DOHH2 (cell line): ENCODE measurements at regions not wholly inside any gene's neighbourhood (a gene's known extent, or its start where the extent isn't known, plus 50 kb on each side); places are given as distances from the start of the nearest gene placed in this dataset.
"Not testable (repeated sequence)": the region's sequence is repeated elsewhere in the genome, so short reads cannot be mapped to it uniquely, and the experiment has no call there.

Source experiments
- H3F3A ChIP-seq: fragments of 200-600 bp; sonication (generic), shearing (Covaris generic); 2 replicates; pipeline ENCODE4 v1.6.0; 2016; ENCODE audit warnings: antibody characterized with exemption, mild to moderate bottlenecking; ENCODE audit not compliant: control insufficient read depth, insufficient read depth
- H3K27ac ChIP-seq: fragments of 200-600 bp; sonication (generic); 2 replicates; pipeline ENCODE4 v1.5.1; 2014; ENCODE audit warnings: low read depth, mild to moderate bottlenecking, low read length, moderate library complexity
- H3K27me3 ChIP-seq: fragments of 200-600 bp; sonication (generic); 2 replicates; pipeline ENCODE4 v1.6.1; 2014; ENCODE audit warnings: mild to moderate bottlenecking, low read length, mixed read lengths; ENCODE audit not compliant: control insufficient read depth
- H3K36me3 ChIP-seq: fragments of 200-600 bp; sonication (generic); 2 replicates; pipeline ENCODE4 v1.6.1; 2014; ENCODE audit warnings: mild to moderate bottlenecking, low read length, moderate library complexity, mixed read lengths; ENCODE audit not compliant: control insufficient read depth
- H3K4me1 ChIP-seq: fragments of 200-600 bp; sonication (generic); 2 replicates; pipeline ENCODE4 v1.6.1; 2014; ENCODE audit warnings: mild to moderate bottlenecking, low read length, mixed read lengths; ENCODE audit not compliant: control insufficient read depth
- H3K4me2 ChIP-seq: fragments of 200-600 bp; sonication (generic); 2 replicates; pipeline ENCODE4 v1.6.0; 2014; ENCODE audit warnings: mild to moderate bottlenecking, low read length, moderate library complexity
- H3K4me3 ChIP-seq: fragments of 200-600 bp; sonication (generic); 2 replicates; pipeline ENCODE4 v1.5.1; 2014; ENCODE audit warnings: mild to moderate bottlenecking, low read length, mixed read lengths
- H3K79me2 ChIP-seq: fragments of 200-600 bp; sonication (generic); 2 replicates; pipeline ENCODE4 v1.6.1; 2014; ENCODE audit warnings: mild to moderate bottlenecking, low read length, mixed read lengths; ENCODE audit not compliant: control insufficient read depth
- H3K9me2 ChIP-seq: fragments of 200-600 bp; sonication (generic); replicated peaks from 2 replicates; pipeline ENCODE4 v1.6.1; 2014; ENCODE audit warnings: mild to moderate bottlenecking, low read length, mixed read lengths; ENCODE audit not compliant: control insufficient read depth
- H3K9me3 ChIP-seq: fragments of 200-600 bp; sonication (generic); 2 replicates; pipeline ENCODE4 v1.6.1; 2014; ENCODE audit warnings: antibody characterized with exemption, low read length, mixed read lengths; ENCODE audit not compliant: control insufficient read depth, insufficient read depth
- H4K20me1 ChIP-seq: fragments of 200-600 bp; sonication (generic); 2 replicates; pipeline ENCODE4 v1.6.0; 2014; ENCODE audit warnings: low read depth, mild to moderate bottlenecking, antibody characterized with exemption, low read length, moderate library complexity; ENCODE audit not compliant: control insufficient read depth, insufficient read depth
- CTCF ChIP-seq: fragments of 200-600 bp; sonication (generic); IDR thresholded peaks from one replicate; pipeline ENCODE4 v1.5.1; 2014; ENCODE audit warnings: antibody characterized with exemption, mild to moderate bottlenecking, low read depth, low read length; ENCODE audit not compliant: poor library complexity, severe bottlenecking
- EZH2phosphoT487 ChIP-seq: fragments of 200-600 bp; sonication (generic); IDR thresholded peaks from 2 replicates; pipeline ENCODE4 v1.6.1; 2017; ENCODE audit warnings: borderline replicate concordance, mild to moderate bottlenecking, antibody characterized with exemption, low read length, moderate library complexity, mixed read lengths

GRCh38 chr1:99369154-99369553 is 104.9 kb downstream of the PLPPR4 start:
- Histone ChIP-seq H3K4me2 (no peak overlapping the region), H3K79me2 (no peaks in the 10 kb centered on the region), H3K27ac (no peak overlapping the region), H3K9me2 (no peaks in the 10 kb centered on the region), H4K20me1 (no peaks in the 10 kb centered on the region), H3K4me1 (no peaks in the 10 kb centered on the region), H3K9me3 (no peaks in the 10 kb centered on the region), H3K27me3 (no peaks in the 10 kb centered on the region), H3K4me3 (no peak overlapping the region), H3K36me3 (no peaks in the 10 kb centered on the region), H3F3A (no peaks in the 10 kb centered on the region)
- TF ChIP-seq CTCF (no peak), EZH2phosphoT487 (no peak)

- no peak overlapping the region for H3K4me2 ChIP-seq
- no peaks in the 10 kb centered on the region for H3K79me2 ChIP-seq
- H3K9me3 ChIP-seq, result no peaks in the 10 kb centered on the region
- H3K9me2 ChIP-seq, result no peaks in the 10 kb centered on the region
- TF ChIP-seq CTCF (no peak), EZH2phosphoT487 (no peak)
- H3K4me1 ChIP-seq, result no peaks in the 10 kb centered on the region
- H3K36me3 ChIP-seq, result no peaks in the 10 kb centered on the region
- no peaks in the 10 kb centered on the region for H3K27me3 ChIP-seq
- no peak overlapping the region for H3K27ac ChIP-seq
- H4K20me1 ChIP-seq, result no peaks in the 10 kb centered on the region
- no peaks in the 10 kb centered on the region for H3F3A ChIP-seq
- H3K4me3 ChIP-seq, result no peak overlapping the region
These were observed 106.2 kb downstream of the PLPPR4 start for GRCh38 chr1:99370476-99370875.

- no peak overlapping the region for H3K4me2 ChIP-seq
- no peaks in the 10 kb centered on the region for H3K79me2 ChIP-seq
- no peaks in the 10 kb centered on the region for H3K9me3 ChIP-seq
- no peak overlapping the region for H3K4me3 ChIP-seq
- H3K27me3 ChIP-seq, result no peaks in the 10 kb centered on the region
- no peak for TF ChIP-seq EZH2phosphoT487
- TF ChIP-seq CTCF, result no peak
- H3K27ac ChIP-seq, result no peak overlapping the region
- H3K4me1 ChIP-seq, result no peaks in the 10 kb centered on the region
- no peaks in the 10 kb centered on the region for H4K20me1 ChIP-seq
- no peaks in the 10 kb centered on the region for H3K36me3 ChIP-seq
- no peaks in the 10 kb centered on the region for H3K9me2 ChIP-seq
- no peaks in the 10 kb centered on the region for H3F3A ChIP-seq
These were observed 107.1 kb downstream of the PLPPR4 start for GRCh38 chr1:99371413-99371812.

DNA sequence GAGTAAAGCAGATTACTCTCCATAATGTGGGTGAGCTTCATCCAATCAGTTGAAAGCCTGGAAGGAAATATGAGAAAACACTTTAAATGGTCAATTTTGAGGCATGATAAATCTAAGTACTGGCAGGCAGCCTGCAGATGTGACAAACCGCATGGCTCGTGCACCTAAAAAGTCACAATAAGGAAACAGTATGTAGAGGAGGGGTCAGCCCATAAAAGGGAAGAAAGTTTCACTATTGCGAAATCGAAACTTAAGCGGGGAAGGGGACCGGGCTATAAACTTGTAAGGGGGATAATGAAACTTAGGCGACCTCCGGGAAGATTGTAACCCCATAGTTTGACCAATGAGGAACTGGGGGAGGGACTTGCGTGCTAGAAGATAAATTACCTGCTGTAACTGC is 109.8 kb downstream of the PLPPR4 start:
- Histone ChIP-seq H3K27ac (no peak overlapping the region), H3K9me3 (no peaks in the 10 kb centered on the region), H3K79me2 (no peaks in the 10 kb centered on the region), H3K4me1 (no peaks in the 10 kb centered on the region), H3K4me2 (no peak overlapping the region), H3K4me3 (no peak overlapping the region), H3K36me3 (no peaks in the 10 kb centered on the region), H3F3A (no peaks in the 10 kb centered on the region), H4K20me1 (no peaks in the 10 kb centered on the region), H3K9me2 (no peaks in the 10 kb centered on the region), H3K27me3 (no peaks in the 10 kb centered on the region)
- TF ChIP-seq EZH2phosphoT487, result no peak
- no peak for TF ChIP-seq CTCF

DNA sequence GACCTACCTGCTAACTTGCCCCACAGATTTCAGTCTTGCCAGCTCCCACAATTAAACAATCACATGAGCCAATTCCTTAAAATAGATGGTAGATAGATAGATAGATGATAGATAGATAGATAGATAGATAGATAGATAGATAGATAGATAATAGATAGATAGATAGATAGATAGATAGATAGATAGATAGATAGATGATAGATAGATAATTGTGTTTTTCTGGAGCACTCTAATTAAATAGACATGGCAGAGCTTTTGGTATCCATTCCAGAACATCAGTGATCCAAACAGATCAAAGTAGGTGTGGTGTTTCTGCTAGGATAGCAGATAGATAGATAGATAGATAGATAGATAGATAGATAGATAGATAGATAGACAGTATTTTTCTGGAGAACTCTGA is 110.4 kb downstream of the PLPPR4 start:
- not testable (repeated sequence) for H3K9me2 ChIP-seq, H3K9me3 ChIP-seq, H3K36me3 ChIP-seq, H3F3A ChIP-seq, H3K4me1 ChIP-seq, H3K79me2 ChIP-seq, H3K27me3 ChIP-seq, H3K4me2 ChIP-seq, H3K27ac ChIP-seq, H4K20me1 ChIP-seq, H3K4me3 ChIP-seq
